DOHH2 (cell line): ENCODE measurements at regions not wholly inside any gene's neighbourhood (a gene's known extent, or its start where the extent isn't known, plus 50 kb on each side); places are given as distances from the start of the nearest gene placed in this dataset.

ENCODE experiments used
- CTCF ChIP-seq: fragments of 200-600 bp; sonication (generic); IDR thresholded peaks from one replicate; pipeline ENCODE4 v1.5.1; 2014; ENCODE audit warnings: antibody characterized with exemption, mild to moderate bottlenecking, low read depth, low read length; ENCODE audit not compliant: poor library complexity, severe bottlenecking
- EZH2phosphoT487 ChIP-seq: fragments of 200-600 bp; sonication (generic); IDR thresholded peaks from 2 replicates; pipeline ENCODE4 v1.6.1; 2017; ENCODE audit warnings: borderline replicate concordance, mild to moderate bottlenecking, antibody characterized with exemption, low read length, moderate library complexity, mixed read lengths

GRCh38 chr5:56471707-56472106, 238.6 kb upstream of the ANKRD55 start:
- no peak for TF ChIP-seq CTCF
- no peak for TF ChIP-seq EZH2phosphoT487
